ENCODE measurements at regions not wholly inside any gene's neighbourhood (a gene's known extent, or its start where the extent isn't known, plus 50 kb on each side); places are given as distances from the start of the nearest gene placed in this dataset.

- no peak for DNase-seq (ENCODE audit: extremely low read depth in 1 of 2, low read depth in 1 of 2)
Observed at GRCh38 chr5:36355516-36355915, 53.8 kb upstream of the RANBP3L start.

- DNase-seq (ENCODE audit: extremely low read depth in 1 of 2, low read depth in 1 of 2) = no peak
Observed at GRCh38 chr5:36356915-36357314, 55.2 kb upstream of the RANBP3L start.

DNA sequence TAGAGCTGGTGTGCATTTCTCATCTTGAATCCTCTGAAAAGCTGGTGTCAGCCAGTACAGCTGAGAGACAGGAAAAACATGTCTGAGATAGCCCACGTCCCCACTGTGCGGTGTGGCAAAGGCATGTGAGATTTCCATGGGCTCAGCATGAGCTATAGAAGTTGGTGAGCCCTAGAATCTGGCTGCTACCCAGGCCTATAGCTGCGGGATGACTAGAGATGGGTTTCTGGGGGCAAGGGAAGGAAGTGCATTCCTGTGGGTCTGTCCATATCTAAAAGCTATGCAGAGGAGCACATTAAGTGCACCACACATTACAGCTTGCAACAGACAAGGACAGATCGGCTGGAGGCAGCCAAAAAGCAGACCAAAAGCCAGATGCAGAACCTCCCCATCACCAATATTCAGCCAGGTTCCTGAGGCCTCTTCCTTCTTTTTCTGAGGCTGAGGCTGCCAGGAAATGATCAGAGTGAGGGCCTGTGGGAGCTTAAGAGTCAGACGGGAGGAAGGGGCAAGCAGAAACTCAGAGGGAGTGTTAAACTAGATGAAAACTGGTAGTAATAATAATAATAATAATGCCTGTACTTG lies 55.8 kb upstream of the RANBP3L start:
- no peak for DNase-seq (ENCODE audit: extremely low read depth in 1 of 2, low read depth in 1 of 2)

DNA sequence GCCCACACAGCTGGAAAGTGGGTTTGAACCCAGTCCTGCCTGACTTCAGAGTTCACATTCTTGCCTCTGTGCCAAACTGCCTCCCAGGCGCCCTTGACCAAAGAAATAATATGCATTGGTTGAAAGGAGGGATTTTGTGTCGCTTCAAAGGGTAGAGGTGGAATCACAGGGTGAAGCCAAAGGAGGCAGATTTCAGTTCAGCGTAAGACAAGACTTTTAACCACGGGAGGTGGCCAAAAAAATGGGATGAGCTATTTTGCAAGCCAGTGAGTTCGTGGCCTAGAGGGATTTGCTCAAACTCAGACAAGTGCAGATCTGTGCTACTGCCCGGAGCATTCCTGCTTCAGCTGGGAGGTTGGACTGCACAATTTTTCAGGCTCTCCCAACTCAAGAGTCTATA lies 57.6 kb upstream of the RANBP3L start:
- DNase-seq (ENCODE audit: extremely low read depth in 1 of 2, low read depth in 1 of 2) = no peak

DNA sequence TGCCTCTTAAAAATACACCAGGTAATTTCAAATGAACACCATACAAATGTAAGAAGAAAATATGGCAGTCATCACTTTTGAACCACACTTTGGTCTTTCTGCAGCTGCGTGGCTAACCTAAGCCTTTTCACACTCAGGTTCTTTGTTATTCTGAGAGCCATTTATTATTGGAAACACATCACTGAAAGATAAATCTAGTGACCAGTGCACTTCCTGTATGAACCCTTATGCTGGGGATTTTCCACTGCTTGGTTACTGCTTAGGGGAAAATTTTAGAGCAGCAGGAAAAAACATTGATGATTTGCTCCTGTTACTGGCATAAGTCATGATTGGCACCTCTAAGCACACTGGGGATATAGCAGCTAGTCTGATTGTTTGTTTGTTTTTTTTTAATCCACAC lies 58.6 kb upstream of the RANBP3L start:
- no peak for DNase-seq (ENCODE audit: extremely low read depth in 1 of 2, low read depth in 1 of 2)

DNA sequence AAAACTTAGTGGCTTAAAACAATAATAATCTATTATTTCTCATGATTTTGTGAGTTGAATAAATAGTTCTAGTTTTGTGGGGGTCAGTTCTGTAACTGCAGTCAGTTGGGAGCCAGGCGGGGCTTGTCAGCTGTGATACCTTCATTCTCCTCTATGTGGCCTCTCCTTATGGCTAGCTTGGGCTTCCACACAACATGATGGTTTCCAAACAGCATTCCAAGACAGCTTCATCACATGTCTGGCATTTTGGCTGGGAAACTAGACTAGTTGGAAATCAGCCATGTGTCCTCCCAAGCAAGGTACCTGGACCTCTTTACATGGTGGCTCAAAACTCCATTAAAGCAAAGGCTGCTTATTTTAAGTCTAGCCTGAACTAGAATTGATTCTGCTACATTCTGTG lies 61.4 kb upstream of the RANBP3L start:
- no peak for DNase-seq (ENCODE audit: extremely low read depth in 1 of 2, low read depth in 1 of 2)

GRCh38 chr5:36363744-36364143 lies 62.0 kb upstream of the RANBP3L start:
- no peak for DNase-seq (ENCODE audit: extremely low read depth in 1 of 2, low read depth in 1 of 2)

- DNase-seq (ENCODE audit: extremely low read depth in 1 of 2, low read depth in 1 of 2) = no peak
Observed at GRCh38 chr5:36364473-36364872, 62.8 kb upstream of the RANBP3L start.

- no peak for DNase-seq (ENCODE audit: extremely low read depth in 1 of 2, low read depth in 1 of 2)
Observed at GRCh38 chr5:36365896-36366295, 64.2 kb upstream of the RANBP3L start.

DNA sequence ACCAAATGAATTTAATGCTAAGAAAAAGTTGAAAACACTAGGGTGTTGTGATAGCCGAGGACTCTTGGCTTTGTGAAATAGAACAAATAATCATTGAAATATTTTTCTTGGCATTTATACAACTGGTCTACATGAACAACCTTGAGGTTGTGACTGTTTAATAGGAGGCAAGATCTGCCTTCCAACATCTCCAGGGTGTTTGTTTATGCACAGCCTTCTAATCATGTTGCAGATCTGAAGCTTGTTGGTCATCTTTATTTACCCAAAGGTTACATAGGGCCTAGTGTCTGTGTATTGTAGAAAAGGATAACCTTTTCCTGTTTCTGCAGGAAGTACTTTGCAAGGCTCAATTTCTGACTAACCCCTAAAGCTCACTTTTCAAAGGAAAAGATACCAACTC lies 65.2 kb upstream of the RANBP3L start:
- no peak for DNase-seq (ENCODE audit: extremely low read depth in 1 of 2, low read depth in 1 of 2)

DNA sequence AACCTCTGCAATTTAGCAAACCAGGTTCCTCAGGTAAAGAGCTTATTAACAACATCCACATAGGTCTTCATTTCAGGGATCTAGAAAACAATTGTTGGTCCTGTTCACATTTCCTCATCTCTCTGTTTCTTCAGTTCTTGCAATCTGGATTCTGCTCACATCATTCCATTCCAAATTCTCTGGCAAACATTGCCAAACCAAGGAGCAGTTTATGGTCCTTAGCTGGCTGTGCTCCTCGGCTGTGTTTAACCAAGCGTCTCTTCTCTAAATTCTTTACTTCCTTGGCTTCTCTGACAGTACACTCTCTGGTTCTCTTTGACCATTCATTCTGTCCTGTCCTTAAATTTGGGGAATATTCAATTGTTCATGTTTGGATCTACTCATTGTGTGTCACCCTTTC lies 65.8 kb upstream of the RANBP3L start:
- no peak for DNase-seq (ENCODE audit: extremely low read depth in 1 of 2, low read depth in 1 of 2)

GRCh38 chr5:36369219-36369690 lies 67.6 kb upstream of the RANBP3L start:
- DNase-seq (ENCODE audit: extremely low read depth in 1 of 2, low read depth in 1 of 2) = no peak

DNA sequence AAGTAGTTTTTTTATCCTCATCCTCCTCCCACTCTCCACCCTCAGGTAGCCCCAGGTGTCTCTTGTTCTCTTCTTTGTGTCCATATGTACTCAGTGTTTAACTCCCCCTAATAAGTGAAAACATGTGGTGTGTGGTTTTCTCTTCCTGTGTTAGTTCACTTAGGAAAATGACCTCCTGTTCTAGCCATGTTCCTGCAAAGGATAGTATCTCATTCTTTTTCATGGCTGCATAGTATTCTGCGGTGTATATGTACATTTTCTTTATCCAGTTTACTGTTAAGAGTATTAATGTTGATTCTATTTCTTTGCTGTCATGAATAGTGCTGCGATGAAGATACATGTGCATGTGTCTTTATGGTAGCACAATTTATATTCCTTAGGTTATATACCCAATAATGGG lies 68.4 kb upstream of the RANBP3L start:
- DNase-seq (ENCODE audit: extremely low read depth in 1 of 2, low read depth in 1 of 2) = no peak

GRCh38 chr5:36371366-36371765 lies 69.7 kb upstream of the RANBP3L start:
- DNase-seq (ENCODE audit: extremely low read depth in 1 of 2, low read depth in 1 of 2) = no peak

- no peak for DNase-seq (ENCODE audit: extremely low read depth in 1 of 2, low read depth in 1 of 2)
Observed at GRCh38 chr5:36373527-36374086, 71.9 kb upstream of the RANBP3L start.

GRCh38 chr5:36374266-36374862 lies 72.7 kb upstream of the RANBP3L start:
- DNase-seq (ENCODE audit: extremely low read depth in 1 of 2, low read depth in 1 of 2) = no peak

DNA sequence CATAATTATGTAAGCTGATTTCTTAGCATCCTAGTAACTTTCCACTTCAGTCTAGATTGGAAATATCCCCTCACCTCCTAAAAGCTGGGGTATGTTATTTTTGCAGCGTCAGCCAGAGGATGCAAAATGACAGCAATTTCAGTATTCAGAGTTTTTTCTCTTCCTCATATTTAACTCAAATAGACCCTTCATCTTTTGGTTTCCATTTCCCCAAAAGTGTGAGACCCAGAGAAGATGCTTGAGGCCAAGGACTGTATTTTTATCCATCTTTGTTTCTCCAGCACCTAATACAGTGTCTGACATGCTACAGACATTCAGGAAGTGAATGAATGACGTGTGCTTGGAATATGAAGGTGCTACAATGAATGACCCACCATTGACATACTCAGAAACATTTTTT lies 75.5 kb upstream of the RANBP3L start:
- no peak for DNase-seq (ENCODE audit: extremely low read depth in 1 of 2, low read depth in 1 of 2)

DNA sequence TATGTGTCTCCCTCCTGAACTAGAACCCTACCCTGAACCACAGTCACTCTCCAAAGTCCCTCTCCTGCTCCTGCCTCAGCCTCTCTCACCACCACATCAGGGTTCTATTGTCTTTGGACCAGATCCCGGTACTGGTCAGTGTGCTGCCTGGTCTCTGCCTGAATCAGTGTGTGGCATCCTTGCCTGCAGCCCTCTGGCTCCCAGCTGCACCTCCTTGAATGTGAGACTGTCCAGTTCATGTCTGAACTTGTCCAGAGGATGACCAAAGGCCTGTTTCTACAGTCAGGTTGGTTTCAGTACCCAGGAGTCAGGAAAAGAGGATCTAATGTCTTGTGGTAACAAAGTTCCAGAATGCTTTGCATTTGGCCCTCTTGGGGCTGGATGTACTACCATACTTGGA lies 76.8 kb upstream of the RANBP3L start:
- no peak for DNase-seq (ENCODE audit: extremely low read depth in 1 of 2, low read depth in 1 of 2)

DNA sequence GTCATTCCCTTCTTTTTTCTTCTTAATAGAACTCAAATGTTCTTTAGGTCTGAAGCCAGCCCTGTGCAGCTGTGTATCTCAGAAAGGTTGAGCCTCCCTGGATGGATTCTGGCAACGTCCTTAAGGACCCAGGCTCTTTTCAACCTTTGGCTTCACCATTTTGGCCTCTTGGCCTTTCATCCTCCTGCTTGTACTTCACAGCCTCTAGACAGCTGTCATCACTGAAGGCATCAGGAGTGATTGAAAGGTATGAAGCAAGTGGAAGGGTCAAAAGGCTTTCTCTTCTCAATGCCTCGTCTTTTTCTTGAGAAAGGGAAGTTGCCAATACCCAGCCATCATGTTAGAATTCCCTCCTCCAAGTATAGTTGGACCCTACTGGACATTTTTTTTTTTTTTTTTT lies 81.2 kb upstream of the RANBP3L start:
- no peak for DNase-seq (ENCODE audit: extremely low read depth in 1 of 2, low read depth in 1 of 2)

GRCh38 chr5:36383942-36384341 lies 82.2 kb upstream of the RANBP3L start:
- DNase-seq (ENCODE audit: extremely low read depth in 1 of 2, low read depth in 1 of 2) = no peak

DNA sequence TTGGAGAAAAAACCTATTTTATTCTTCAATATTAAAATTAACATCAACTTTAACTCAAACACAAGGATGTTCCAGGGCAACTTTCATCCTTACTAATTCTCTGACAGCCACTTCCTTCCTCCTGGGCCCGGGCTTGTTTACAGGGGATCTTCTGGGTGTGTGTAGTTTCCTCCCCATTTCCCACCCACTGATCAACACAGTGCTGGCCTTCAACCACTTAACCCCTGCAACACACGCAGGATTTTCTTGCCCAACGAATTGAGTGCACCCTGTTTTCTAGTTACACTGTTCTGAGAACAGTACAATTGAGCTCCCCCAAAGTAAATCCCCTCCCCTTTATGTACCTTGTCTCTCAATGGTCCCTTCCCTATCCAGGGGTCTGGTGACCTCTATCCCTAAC lies 83.1 kb upstream of the RANBP3L start:
- no peak for DNase-seq (ENCODE audit: extremely low read depth in 1 of 2, low read depth in 1 of 2)

- DNase-seq (ENCODE audit: extremely low read depth in 1 of 2, low read depth in 1 of 2) = no peak
Observed at GRCh38 chr5:36385495-36385894, 83.8 kb upstream of the RANBP3L start.

GRCh38 chr5:36388288-36388687 lies 86.6 kb upstream of the RANBP3L start:
- DNase-seq (ENCODE audit: extremely low read depth in 1 of 2, low read depth in 1 of 2) = no peak

Measured in activated CD8-positive, alpha-beta memory T cell treated with anti-CD3 and anti-CD28 coated beads for 1 hour (primary cell).